Neuronal stem cell (in vitro differentiated cells): ENCODE measurements at regions not wholly inside any gene's neighbourhood (a gene's known extent, or its start where the extent isn't known, plus 50 kb on each side); places are given as distances from the start of the nearest gene placed in this dataset.

Experiments
- DNase-seq: peaks from one replicate; pipeline ENCODE4 v3.0.0-alpha.2; 2013; ENCODE audit warnings: low spot score
- H2AFZ ChIP-seq: one replicate; pipeline ENCODE4 v1.6.1; 2013; ENCODE audit warnings: mild to moderate bottlenecking, low read length, inconsistent platforms
- H2AK5ac ChIP-seq: 2 replicates; pipeline ENCODE4 v1.6.1; 2013; ENCODE audit warnings: low read depth, mild to moderate bottlenecking, inconsistent platforms, low read length, moderate library complexity, mixed read lengths
- H2BK120ac ChIP-seq: 2 replicates; pipeline ENCODE4 v1.6.1; 2013; ENCODE audit warnings: low read depth, mild to moderate bottlenecking, inconsistent platforms, low read length, moderate library complexity, mixed read lengths
- H2BK12ac ChIP-seq: one replicate; pipeline ENCODE4 v1.6.1; 2013; ENCODE audit warnings: low read length, inconsistent platforms
- H2BK15ac ChIP-seq: 2 replicates; pipeline ENCODE4 v1.6.1; 2013; ENCODE audit warnings: mild to moderate bottlenecking, low read length, inconsistent platforms, mixed read lengths
- H2BK5ac ChIP-seq: one replicate; pipeline ENCODE4 v1.6.1; 2013; ENCODE audit warnings: inconsistent platforms, mild to moderate bottlenecking, low read length, moderate library complexity
- H3K14ac ChIP-seq: one replicate; pipeline ENCODE4 v1.6.1; 2013; ENCODE audit warnings: low read length, inconsistent platforms
- H3K18ac ChIP-seq: 2 replicates; pipeline ENCODE4 v1.6.1; 2013; ENCODE audit warnings: low read length, inconsistent platforms
- H3K23ac ChIP-seq: 2 replicates; pipeline ENCODE4 v1.6.1; 2013; ENCODE audit warnings: low read depth, mild to moderate bottlenecking, mixed read lengths, low read length, inconsistent platforms; ENCODE audit not compliant: poor library complexity
- H3K27ac ChIP-seq: replicated peaks from 3 replicates; pipeline ENCODE4 v1.5.1; 2013; ENCODE audit warnings: low read length, inconsistent platforms
- H3K27me3 ChIP-seq, 3 experiments: 2 replicates each; pipeline ENCODE4 v1.6.1; 2013; ENCODE audit warnings: low read length in 3 of 3, mild to moderate bottlenecking in 2 of 3, inconsistent platforms in 1 of 3, low read depth in 1 of 3, mixed read lengths in 1 of 3, moderate library complexity in 1 of 3; ENCODE audit not compliant: control insufficient read depth in 3 of 3, insufficient read depth in 3 of 3
- H3K36me3 ChIP-seq, 2 donors: replicated peaks in 1 of 2; 2 replicates each; pipeline ENCODE4 v1.6.1; 2013; ENCODE audit warnings: low read length in 2 of 2; ENCODE audit not compliant: control insufficient read depth in 2 of 2, insufficient read depth in 2 of 2
- H3K4ac ChIP-seq: 2 replicates; pipeline ENCODE4 v1.6.1; 2013; ENCODE audit warnings: inconsistent platforms, mild to moderate bottlenecking, low read length, moderate library complexity
- H3K4me1 ChIP-seq, 2 donors: 1 replicate in 1 of 2; 2 replicates in 1 of 2; pipeline ENCODE4 v1.6.1; 2013; ENCODE audit warnings: low read length in 2 of 2, low read depth in 1 of 2; ENCODE audit not compliant: control insufficient read depth in 2 of 2, insufficient read depth in 1 of 2
- H3K4me2 ChIP-seq: one replicate; pipeline ENCODE4 v1.6.1; 2013; ENCODE audit warnings: mild to moderate bottlenecking, low read length, inconsistent platforms; ENCODE audit not compliant: insufficient read depth, poor library complexity, severe bottlenecking
- H3K4me3 ChIP-seq, 2 donors: 2 replicates each; pipeline ENCODE4 v1.5.1; 2013; ENCODE audit warnings: low read length in 2 of 2, mild to moderate bottlenecking in 2 of 2, inconsistent platforms in 1 of 2, moderate library complexity in 1 of 2
- H3K79me1 ChIP-seq: one replicate; pipeline ENCODE4 v1.6.1; 2013; ENCODE audit warnings: low read depth, mild to moderate bottlenecking, inconsistent platforms, low read length, moderate library complexity
- H3K9ac ChIP-seq: one replicate; pipeline ENCODE4 v1.6.1; 2013; ENCODE audit warnings: mild to moderate bottlenecking, low read depth, low read length, inconsistent platforms; ENCODE audit not compliant: poor library complexity
- H3K9me3 ChIP-seq, 2 donors: replicated peaks in 1 of 2; 2 replicates each; pipeline versions ENCODE3 to v1.6.1; 2013; ENCODE audit warnings: low read length in 2 of 2, mild to moderate bottlenecking in 2 of 2, inconsistent platforms in 1 of 2, low read depth in 1 of 2, mixed read lengths in 1 of 2, moderate library complexity in 1 of 2; ENCODE audit not compliant: control insufficient read depth in 2 of 2, insufficient read depth in 1 of 2
- H4K8ac ChIP-seq: one replicate; pipeline ENCODE4 v1.6.1; 2013; ENCODE audit warnings: low read depth, mild to moderate bottlenecking, inconsistent platforms, low read length, moderate library complexity
- H4K91ac ChIP-seq: one replicate; pipeline ENCODE4 v1.6.1; 2013; ENCODE audit warnings: low read length, low read depth, mild to moderate bottlenecking, inconsistent platforms; ENCODE audit not compliant: poor library complexity
- WGBS, 2 donors: extraction: QIAGEN DNeasy Blood & Tissue Kit; methylation state at CpG; one replicate each; pipeline ENCODE4 v1.1.7; 2013; ENCODE audit warnings: missing lambda C conversion rate in 2 of 2, mixed read lengths in 1 of 2; ENCODE audit not compliant: insufficient read length in 2 of 2, insufficient replicate concordance in 1 of 2; ENCODE audit errors: extremely low coverage in 2 of 2; 5-methylcytosine and 5-hydroxymethylcytosine counted together

DNA sequence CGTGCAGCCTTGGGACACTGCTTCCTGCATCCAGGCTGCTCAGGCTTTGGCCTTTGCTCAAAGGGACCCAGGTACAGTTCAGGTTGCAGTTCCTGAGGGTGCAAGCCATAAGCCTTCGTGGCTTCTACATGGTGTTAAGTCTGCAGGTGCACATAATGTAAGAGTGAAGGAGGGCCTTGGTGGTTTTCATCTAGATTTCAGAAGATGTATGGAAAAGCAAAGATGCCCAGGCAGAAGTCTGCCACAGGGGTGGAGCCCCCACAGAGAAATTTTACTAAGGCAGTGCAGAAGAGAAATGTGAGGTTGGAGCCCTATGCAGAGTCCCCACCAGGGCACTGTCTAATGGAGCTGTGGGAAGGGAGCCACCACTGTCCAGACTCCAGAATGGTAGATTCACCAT, 200.9 kb downstream of the ICE1 start:
- Histone ChIP-seq H3K4me3 (no peak overlapping the region), H2AFZ (no peak overlapping the region), H3K4me1 (no peaks in the 10 kb centered on the region), H2BK15ac (no peak overlapping the region), H2BK120ac (no peak overlapping the region), H3K9ac (no peak overlapping the region), H3K27ac (no peak overlapping the region), H3K36me3 (no peaks in the 10 kb centered on the region), H4K91ac (no peak overlapping the region), H3K27me3 (no peaks in the 10 kb centered on the region), H3K14ac (no peak overlapping the region), H3K18ac (no peak overlapping the region), H3K79me1 (no peaks in the 10 kb centered on the region), H2BK12ac (no peak overlapping the region), H3K23ac (no peak overlapping the region), H3K9me3 (peaks cover 0 to 8% of the 10 kb centered on the region in 2 donors), H4K8ac (no peak overlapping the region), H3K4ac (no peak overlapping the region), H3K4me2 (no peak overlapping the region), H2BK5ac (no peak overlapping the region), H2AK5ac (no peak overlapping the region)
- WGBS, 2 donors, result no CpG with 5 or more reads among the region's 2 CpGs
- DNase-seq, result no peak

DNA sequence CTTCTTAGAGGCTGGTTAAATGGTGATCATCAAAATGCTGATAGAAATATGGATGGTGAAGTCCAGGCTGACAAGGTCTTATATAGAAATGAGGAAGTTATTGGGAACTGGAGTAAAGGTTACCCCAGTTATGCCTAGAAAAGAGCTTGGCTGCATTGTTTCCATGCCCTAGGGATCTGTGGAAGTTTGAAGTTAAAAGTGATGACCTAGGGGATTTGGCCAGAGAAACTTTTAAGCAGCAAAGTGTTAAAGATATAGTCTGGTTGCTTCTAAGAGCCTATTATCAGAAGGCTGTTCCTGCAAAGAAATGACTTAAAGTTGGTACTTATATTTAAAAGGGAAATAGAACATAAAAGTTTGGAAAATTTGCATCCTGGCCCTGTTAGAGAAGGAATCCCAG, 200.3 kb downstream of the ICE1 start:
- H3K79me1 ChIP-seq, result no peaks in the 10 kb centered on the region
- no peaks in the 10 kb centered on the region for H3K4me1 ChIP-seq
- H3K23ac ChIP-seq, result no peak overlapping the region
- H3K4me3 ChIP-seq, result no peak overlapping the region
- no peak overlapping the region for H3K4me2 ChIP-seq
- H2BK120ac ChIP-seq, result no peak overlapping the region
- H4K8ac ChIP-seq, result no peak overlapping the region
- no peak for DNase-seq
- H3K36me3 ChIP-seq, result no peaks in the 10 kb centered on the region
- H3K18ac ChIP-seq, result no peak overlapping the region
- no peak overlapping the region for H3K14ac ChIP-seq
- H2BK15ac ChIP-seq, result no peak overlapping the region
- H2AK5ac ChIP-seq, result no peak overlapping the region
- H2AFZ ChIP-seq, result no peak overlapping the region
- H4K91ac ChIP-seq, result no peak overlapping the region
- no peak overlapping the region for H3K9ac ChIP-seq
- no peak overlapping the region for H2BK5ac ChIP-seq
- H3K27ac ChIP-seq, result no peak overlapping the region
- no peak overlapping the region for H2BK12ac ChIP-seq
- no peak overlapping the region for H3K4ac ChIP-seq
- peaks cover 0 to 8% of the 10 kb centered on the region in 2 donors for H3K9me3 ChIP-seq
- no peaks in the 10 kb centered on the region for H3K27me3 ChIP-seq

DNA sequence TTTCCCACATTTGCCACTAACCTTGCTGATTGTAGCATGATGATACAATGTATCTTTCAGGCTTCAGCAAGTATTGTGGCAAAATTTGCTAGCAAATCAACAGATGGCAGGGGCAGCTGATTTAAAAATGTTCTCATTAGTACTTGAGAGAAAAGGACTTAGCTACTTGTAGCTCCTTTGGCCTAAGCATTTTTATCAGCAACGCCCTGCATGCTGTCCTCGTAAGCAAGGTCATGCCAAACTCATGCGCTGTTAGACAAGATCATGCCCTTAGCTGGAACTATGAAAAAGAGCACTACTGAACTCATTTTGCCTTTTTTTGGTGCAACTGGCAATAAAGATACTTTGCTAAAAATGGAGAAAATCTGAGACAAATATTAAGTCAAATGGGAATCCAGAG, 197.1 kb downstream of the ICE1 start:
- Histone ChIP-seq H3K4ac (no peak overlapping the region), H2BK5ac (no peak overlapping the region), H4K8ac (no peak overlapping the region), H3K4me3 (no peak overlapping the region), H4K91ac (no peak overlapping the region), H3K23ac (no peak overlapping the region), H2BK15ac (no peak overlapping the region), H2AFZ (no peak overlapping the region), H3K4me2 (no peak overlapping the region), H3K9ac (no peak overlapping the region), H2AK5ac (no peak overlapping the region), H3K36me3 (no peaks in the 10 kb centered on the region), H3K79me1 (no peaks in the 10 kb centered on the region), H2BK12ac (no peak overlapping the region), H3K4me1 (no peaks in the 10 kb centered on the region), H3K18ac (no peak overlapping the region), H3K27me3 (no peaks in the 10 kb centered on the region), H3K14ac (no peak overlapping the region), H3K27ac (no peak overlapping the region), H3K9me3 (peaks cover 0 to 6% of the 10 kb centered on the region in 2 donors), H2BK120ac (no peak overlapping the region)
- no peak for DNase-seq
- WGBS, 2 donors, result no CpG with 5 or more reads among the region's 3 CpGs

DNA sequence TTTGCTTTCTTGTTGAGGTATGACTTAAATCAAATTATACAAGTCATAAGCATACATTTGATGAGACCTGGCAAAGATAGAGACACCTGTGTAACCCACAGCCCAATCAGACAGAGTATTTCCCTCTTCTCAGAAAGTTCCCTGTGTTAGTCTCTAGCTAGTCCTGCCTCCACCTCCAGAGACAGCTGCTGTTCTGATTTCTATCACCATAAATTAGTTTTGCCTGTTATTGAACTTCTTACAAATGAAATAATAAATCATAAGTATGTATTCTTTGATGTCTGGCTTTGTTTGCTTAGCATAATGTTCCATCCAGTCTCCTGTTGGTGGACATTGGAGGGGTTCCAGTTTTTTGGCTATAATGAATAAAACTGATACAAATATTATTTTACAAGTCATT, 194.5 kb downstream of the ICE1 start:
- Histone ChIP-seq H3K27me3 (no peaks in the 10 kb centered on the region), H3K4me1 (no peaks in the 10 kb centered on the region), H3K9ac (no peak overlapping the region), H4K8ac (no peak overlapping the region), H2BK12ac (no peak overlapping the region), H2BK5ac (no peak overlapping the region), H3K14ac (no peak overlapping the region), H3K23ac (no peak overlapping the region), H3K27ac (no peak overlapping the region), H3K79me1 (no peaks in the 10 kb centered on the region), H2AFZ (no peak overlapping the region), H2BK15ac (no peak overlapping the region), H3K9me3 (no peaks in the 10 kb centered on the region), H3K36me3 (no peaks in the 10 kb centered on the region), H2AK5ac (no peak overlapping the region), H3K4me2 (no peak overlapping the region), H4K91ac (no peak overlapping the region), H3K4ac (no peak overlapping the region), H2BK120ac (no peak overlapping the region), H3K18ac (no peak overlapping the region), H3K4me3 (no peak overlapping the region)
- DNase-seq, result no peak
